ENCODE measurements at regions not wholly inside any gene's neighbourhood (a gene's known extent, or its start where the extent isn't known, plus 50 kb on each side); places are given as distances from the start of the nearest gene placed in this dataset.

DNA sequence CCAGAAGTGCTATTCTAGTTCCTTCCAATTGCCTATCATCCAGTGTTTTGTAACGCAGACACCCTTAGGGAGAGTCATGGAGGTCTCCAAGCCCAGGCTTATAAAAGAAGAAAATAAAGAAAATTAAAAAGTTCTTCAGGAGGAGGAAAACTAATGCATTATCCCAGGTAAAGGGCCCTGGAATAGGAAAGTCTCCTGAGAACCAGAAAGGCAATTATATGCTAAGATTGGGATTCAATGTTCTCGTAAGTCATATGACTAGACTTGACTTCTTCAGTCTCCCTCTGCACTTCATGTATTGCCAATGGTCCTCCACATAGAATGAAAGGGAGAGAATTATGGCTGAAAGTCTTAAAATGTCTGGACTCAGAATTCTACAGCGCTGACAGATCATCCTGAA is 154.4 kb upstream of the STK32A start:
- no peak for TF ChIP-seq NR3C1 (CRISPR knock-in tag; conservative IDR thresholded peaks at IDR 0.05; ENCODE audit: low read depth)
- TF ChIP-seq TEAD1 (CRISPR knock-in tag; IDR thresholded peaks at IDR 0.05): no peak
- TF ChIP-seq SMAD3 (CRISPR knock-in tag; IDR thresholded peaks at IDR 0.05; ENCODE audit: borderline replicate concordance): no peak
- TF ChIP-seq, protein P1, sequence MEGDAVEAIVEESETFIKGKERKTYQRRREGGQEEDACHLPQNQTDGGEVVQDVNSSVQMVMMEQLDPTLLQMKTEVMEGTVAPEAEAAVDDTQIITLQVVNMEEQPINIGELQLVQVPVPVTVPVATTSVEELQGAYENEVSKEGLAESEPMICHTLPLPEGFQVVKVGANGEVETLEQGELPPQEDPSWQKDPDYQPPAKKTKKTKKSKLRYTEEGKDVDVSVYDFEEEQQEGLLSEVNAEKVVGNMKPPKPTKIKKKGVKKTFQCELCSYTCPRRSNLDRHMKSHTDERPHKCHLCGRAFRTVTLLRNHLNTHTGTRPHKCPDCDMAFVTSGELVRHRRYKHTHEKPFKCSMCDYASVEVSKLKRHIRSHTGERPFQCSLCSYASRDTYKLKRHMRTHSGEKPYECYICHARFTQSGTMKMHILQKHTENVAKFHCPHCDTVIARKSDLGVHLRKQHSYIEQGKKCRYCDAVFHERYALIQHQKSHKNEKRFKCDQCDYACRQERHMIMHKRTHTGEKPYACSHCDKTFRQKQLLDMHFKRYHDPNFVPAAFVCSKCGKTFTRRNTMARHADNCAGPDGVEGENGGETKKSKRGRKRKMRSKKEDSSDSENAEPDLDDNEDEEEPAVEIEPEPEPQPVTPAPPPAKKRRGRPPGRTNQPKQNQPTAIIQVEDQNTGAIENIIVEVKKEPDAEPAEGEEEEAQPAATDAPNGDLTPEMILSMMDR (IDR thresholded peaks at IDR 0.05): no peak
- no peak for TF ChIP-seq ETV6 (CRISPR knock-in tag; IDR thresholded peaks at IDR 0.05)
- no peak for TF ChIP-seq CBFB (CRISPR knock-in tag; IDR thresholded peaks at IDR 0.05; ENCODE audit: low read depth)

All from WTC11 (cell line).